WTC11 (cell line): ENCODE measurements at regions not wholly inside any gene's neighbourhood (a gene's known extent, or its start where the extent isn't known, plus 50 kb on each side); places are given as distances from the start of the nearest gene placed in this dataset.

ENCODE experiments used
- ATAC-seq: fragments of 200-7000 bp; cut with Tn5 transposase; 2 replicates; pipeline ENCODE4 v1.10.0; 2021; ENCODE audit warnings: mild to moderate bottlenecking, moderate library complexity
- CTCF ChIA-PET: fragments of 300-600 bp; sonication (Branson Sonifier 250); formaldehyde crosslinking; loops from one replicate; lab custom pipeline; 2021; ENCODE audit warnings: antibody characterized with exemption; lab: Charles Lee
- POLR2A ChIA-PET: fragments of 350-600 bp; sonication (Branson Sonifier 250); formaldehyde crosslinking; loops from one replicate; lab custom pipeline; 2021; ENCODE audit warnings: antibody characterized with exemption; lab: Charles Lee
- DNase-seq: peaks from one replicate; pipeline ENCODE4 v3.0.0; 2021; ENCODE audit warnings: low spot score
- H3K27ac Mint-ChIP-seq: 2 replicates; pipeline ENCODE4 v1.8.0; 2021; ENCODE audit warnings: mixed read lengths
- H3K27me3 Mint-ChIP-seq: 2 replicates; pipeline ENCODE4 v1.8.0; 2021; ENCODE audit warnings: low read depth, mild to moderate bottlenecking, moderate library complexity, mixed read lengths
- H3K36me3 Mint-ChIP-seq: 2 replicates; pipeline ENCODE4 v1.8.0; 2021; ENCODE audit warnings: mixed read lengths
- H3K4me1 Mint-ChIP-seq: 2 replicates; pipeline ENCODE4 v1.8.0; 2022; ENCODE audit warnings: mixed read lengths
- H3K4me3 Mint-ChIP-seq: 2 replicates; pipeline ENCODE4 v1.8.0; 2021; ENCODE audit warnings: mild to moderate bottlenecking, moderate library complexity, mixed read lengths
- H3K9me3 Mint-ChIP-seq: 2 replicates; pipeline ENCODE4 v1.8.0; 2021; ENCODE audit warnings: mixed read lengths
- EMX1 ChIP-seq: fragments of 250-450 bp; sonication (Bioruptor Pico); IDR thresholded peaks from 2 replicates; pipeline ENCODE4 v1.8.0; 2021; ENCODE audit warnings: mild to moderate bottlenecking
- ESRRA ChIP-seq: sonication (generic); formaldehyde crosslinking; IDR thresholded peaks from 2 replicates; pipeline ENCODE4 v1.8.1; 2022; ENCODE audit warnings: mild to moderate bottlenecking, missing genetic modification reagents, borderline replicate concordance
- ETV6 ChIP-seq: sonication (generic); formaldehyde crosslinking; IDR thresholded peaks from 2 replicates; pipeline ENCODE4 v1.8.1; 2022; ENCODE audit warnings: mild to moderate bottlenecking, missing genetic modification reagents
- IRF2 ChIP-seq: sonication (generic); formaldehyde crosslinking; IDR thresholded peaks from 2 replicates; pipeline ENCODE4 v1.8.0; 2022; ENCODE audit warnings: low read depth, missing genetic modification reagents, borderline replicate concordance
- NFE2L1 ChIP-seq: sonication (generic); formaldehyde crosslinking; IDR thresholded peaks from 2 replicates; pipeline ENCODE4 v1.8.1; 2023; ENCODE audit warnings: missing genetic modification reagents
- NFYB ChIP-seq: sonication (generic); formaldehyde crosslinking; conservative IDR thresholded peaks from 2 replicates; pipeline ENCODE4 v1.8.0; 2022; ENCODE audit warnings: low read depth, missing genetic modification reagents
- SOX15 ChIP-seq: fragments of 250-450 bp; sonication (Bioruptor Pico); IDR thresholded peaks from 2 replicates; pipeline ENCODE4 v1.9.0; 2021; ENCODE audit warnings: mild to moderate bottlenecking
- ZNF121 ChIP-seq: sonication (generic); formaldehyde crosslinking; IDR thresholded peaks from 2 replicates; pipeline ENCODE4 v1.8.0; 2023; ENCODE audit warnings: missing genetic modification reagents
- ZNF219 ChIP-seq: sonication (generic); formaldehyde crosslinking; IDR thresholded peaks from 2 replicates; pipeline ENCODE4 v1.8.0; 2023; ENCODE audit warnings: missing genetic modification reagents, mild to moderate bottlenecking, borderline replicate concordance
- TF ChIP-seq, protein P1 (sequence below): sonication (generic); formaldehyde crosslinking; IDR thresholded peaks from 2 replicates; pipeline ENCODE4 v1.8.0; 2022; ENCODE audit warnings: missing genetic modification reagents
- TF ChIP-seq, protein P2 (sequence below): sonication (generic); formaldehyde crosslinking; IDR thresholded peaks from 2 replicates; pipeline ENCODE4 v1.8.1; 2023; ENCODE audit warnings: mild to moderate bottlenecking, missing genetic modification reagents
- TF ChIP-seq, protein P3 (sequence below): sonication (generic); formaldehyde crosslinking; IDR thresholded peaks from 2 replicates; pipeline ENCODE4 v1.8.0; 2022; ENCODE audit warnings: mild to moderate bottlenecking, missing genetic modification reagents
- TF ChIP-seq, protein P4 (sequence below): fragments of 250-450 bp; sonication (Bioruptor Pico); IDR thresholded peaks from 2 replicates; pipeline ENCODE4 v2.1.2; 2022; ENCODE audit warnings: mild to moderate bottlenecking, moderate library complexity
- TF ChIP-seq, protein P5 (sequence below): sonication (generic); formaldehyde crosslinking; IDR thresholded peaks from 2 replicates; pipeline ENCODE4 v1.8.1; 2022; ENCODE audit warnings: mild to moderate bottlenecking, missing genetic modification reagents, moderate library complexity, borderline replicate concordance
- TF ChIP-seq, protein P6 (sequence below): sonication (generic); formaldehyde crosslinking; IDR thresholded peaks from 2 replicates; pipeline ENCODE4 v1.8.1; 2022; ENCODE audit warnings: mild to moderate bottlenecking, moderate library complexity, missing genetic modification reagents

DNA sequence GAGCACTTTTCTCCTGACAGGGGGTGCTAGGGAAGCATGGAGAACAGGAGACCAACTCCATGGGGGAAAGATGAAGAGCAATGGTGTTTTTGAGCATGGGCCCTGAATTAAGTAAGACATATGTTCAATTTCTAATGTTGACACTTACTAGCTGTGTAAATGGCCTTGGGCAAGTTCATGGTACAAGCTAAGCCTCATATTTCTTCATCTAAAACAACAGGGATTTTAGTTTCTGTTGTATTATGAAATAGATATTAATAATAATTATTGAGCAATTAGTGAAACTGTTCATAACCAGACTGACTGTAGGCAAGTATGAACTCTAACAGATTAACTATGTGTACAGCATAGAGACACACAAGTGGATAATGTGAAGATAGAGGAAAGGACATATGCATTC lies 515.0 kb upstream of the FAT1 start:
- ATAC-seq (no peak), DNase-seq (no peak)
- H3K27ac Mint-ChIP-seq: no peak overlapping the region
- no peak for TF ChIP-seq ZNF219
- TF ChIP-seq, protein P1, sequence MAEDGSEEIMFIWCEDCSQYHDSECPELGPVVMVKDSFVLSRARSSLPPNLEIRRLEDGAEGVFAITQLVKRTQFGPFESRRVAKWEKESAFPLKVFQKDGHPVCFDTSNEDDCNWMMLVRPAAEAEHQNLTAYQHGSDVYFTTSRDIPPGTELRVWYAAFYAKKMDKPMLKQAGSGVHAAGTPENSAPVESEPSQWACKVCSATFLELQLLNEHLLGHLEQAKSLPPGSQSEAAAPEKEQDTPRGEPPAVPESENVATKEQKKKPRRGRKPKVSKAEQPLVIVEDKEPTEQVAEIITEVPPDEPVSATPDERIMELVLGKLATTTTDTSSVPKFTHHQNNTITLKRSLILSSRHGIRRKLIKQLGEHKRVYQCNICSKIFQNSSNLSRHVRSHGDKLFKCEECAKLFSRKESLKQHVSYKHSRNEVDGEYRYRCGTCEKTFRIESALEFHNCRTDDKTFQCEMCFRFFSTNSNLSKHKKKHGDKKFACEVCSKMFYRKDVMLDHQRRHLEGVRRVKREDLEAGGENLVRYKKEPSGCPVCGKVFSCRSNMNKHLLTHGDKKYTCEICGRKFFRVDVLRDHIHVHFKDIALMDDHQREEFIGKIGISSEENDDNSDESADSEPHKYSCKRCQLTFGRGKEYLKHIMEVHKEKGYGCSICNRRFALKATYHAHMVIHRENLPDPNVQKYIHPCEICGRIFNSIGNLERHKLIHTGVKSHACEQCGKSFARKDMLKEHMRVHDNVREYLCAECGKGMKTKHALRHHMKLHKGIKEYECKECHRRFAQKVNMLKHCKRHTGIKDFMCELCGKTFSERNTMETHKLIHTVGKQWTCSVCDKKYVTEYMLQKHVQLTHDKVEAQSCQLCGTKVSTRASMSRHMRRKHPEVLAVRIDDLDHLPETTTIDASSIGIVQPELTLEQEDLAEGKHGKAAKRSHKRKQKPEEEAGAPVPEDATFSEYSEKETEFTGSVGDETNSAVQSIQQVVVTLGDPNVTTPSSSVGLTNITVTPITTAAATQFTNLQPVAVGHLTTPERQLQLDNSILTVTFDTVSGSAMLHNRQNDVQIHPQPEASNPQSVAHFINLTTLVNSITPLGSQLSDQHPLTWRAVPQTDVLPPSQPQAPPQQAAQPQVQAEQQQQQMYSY (CRISPR knock-in tag): no peak
- TF ChIP-seq SOX15 (CRISPR knock-in tag): no peak
- TF ChIP-seq, protein P2, sequence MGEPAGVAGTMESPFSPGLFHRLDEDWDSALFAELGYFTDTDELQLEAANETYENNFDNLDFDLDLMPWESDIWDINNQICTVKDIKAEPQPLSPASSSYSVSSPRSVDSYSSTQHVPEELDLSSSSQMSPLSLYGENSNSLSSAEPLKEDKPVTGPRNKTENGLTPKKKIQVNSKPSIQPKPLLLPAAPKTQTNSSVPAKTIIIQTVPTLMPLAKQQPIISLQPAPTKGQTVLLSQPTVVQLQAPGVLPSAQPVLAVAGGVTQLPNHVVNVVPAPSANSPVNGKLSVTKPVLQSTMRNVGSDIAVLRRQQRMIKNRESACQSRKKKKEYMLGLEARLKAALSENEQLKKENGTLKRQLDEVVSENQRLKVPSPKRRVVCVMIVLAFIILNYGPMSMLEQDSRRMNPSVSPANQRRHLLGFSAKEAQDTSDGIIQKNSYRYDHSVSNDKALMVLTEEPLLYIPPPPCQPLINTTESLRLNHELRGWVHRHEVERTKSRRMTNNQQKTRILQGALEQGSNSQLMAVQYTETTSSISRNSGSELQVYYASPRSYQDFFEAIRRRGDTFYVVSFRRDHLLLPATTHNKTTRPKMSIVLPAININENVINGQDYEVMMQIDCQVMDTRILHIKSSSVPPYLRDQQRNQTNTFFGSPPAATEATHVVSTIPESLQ (CRISPR knock-in tag): no peak
- no peak for TF ChIP-seq ETV6 (CRISPR knock-in tag)
- no peak for TF ChIP-seq ZNF121 (CRISPR knock-in tag)
- no peaks in the 10 kb centered on the region for H3K27me3 Mint-ChIP-seq
- no peaks in the 10 kb centered on the region for H3K4me1 Mint-ChIP-seq
- ChIA-PET CTCF (interaction anchor here (0.7 kb wide), 1 partner anchor 20 kb away, joined by 3 read pairs; no protein-coding TSS in a partner anchor), POLR2A (no interaction called here)
- H3K9me3 Mint-ChIP-seq: peaks cover 9% of the 10 kb centered on the region
- no peak overlapping the region for H3K4me3 Mint-ChIP-seq
- 0 out of 2 replicates have a peak, but pooled peaks cover 3% of the 10 kb centered on the region for H3K36me3 Mint-ChIP-seq

DNA sequence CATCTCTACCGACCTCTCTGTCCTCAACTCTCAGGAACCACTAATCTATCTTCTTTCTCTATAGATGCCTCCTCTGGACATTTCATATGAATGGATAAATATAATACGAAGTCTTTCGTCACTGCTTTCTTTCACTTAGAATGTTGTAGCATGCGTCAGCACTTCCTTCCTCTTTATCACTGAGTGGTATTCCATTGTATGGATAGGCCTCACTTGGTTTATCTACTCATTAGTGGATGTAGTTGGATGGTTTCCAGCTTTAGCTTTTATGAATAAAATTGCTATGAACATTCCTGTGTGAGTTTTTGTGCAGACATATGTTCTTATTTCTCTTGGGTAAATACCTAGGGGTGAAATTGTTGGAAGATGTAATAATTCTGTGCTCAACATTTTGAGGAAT lies 528.2 kb upstream of the FAT1 start:
- Mint-ChIP-seq H3K9me3 (no peaks in the 10 kb centered on the region), H3K27ac (no peak overlapping the region), H3K4me3 (no peak overlapping the region), H3K27me3 (peaks cover 4% of the 10 kb centered on the region), H3K36me3 (no peaks in the 10 kb centered on the region), H3K4me1 (peaks cover 21% of the 10 kb centered on the region)
- ATAC-seq (no peak), DNase-seq (no peak)
- no peak for TF ChIP-seq SOX15 (CRISPR knock-in tag)
- no peak for TF ChIP-seq NFE2L1
- no peak for TF ChIP-seq ESRRA
- TF ChIP-seq, protein P3, sequence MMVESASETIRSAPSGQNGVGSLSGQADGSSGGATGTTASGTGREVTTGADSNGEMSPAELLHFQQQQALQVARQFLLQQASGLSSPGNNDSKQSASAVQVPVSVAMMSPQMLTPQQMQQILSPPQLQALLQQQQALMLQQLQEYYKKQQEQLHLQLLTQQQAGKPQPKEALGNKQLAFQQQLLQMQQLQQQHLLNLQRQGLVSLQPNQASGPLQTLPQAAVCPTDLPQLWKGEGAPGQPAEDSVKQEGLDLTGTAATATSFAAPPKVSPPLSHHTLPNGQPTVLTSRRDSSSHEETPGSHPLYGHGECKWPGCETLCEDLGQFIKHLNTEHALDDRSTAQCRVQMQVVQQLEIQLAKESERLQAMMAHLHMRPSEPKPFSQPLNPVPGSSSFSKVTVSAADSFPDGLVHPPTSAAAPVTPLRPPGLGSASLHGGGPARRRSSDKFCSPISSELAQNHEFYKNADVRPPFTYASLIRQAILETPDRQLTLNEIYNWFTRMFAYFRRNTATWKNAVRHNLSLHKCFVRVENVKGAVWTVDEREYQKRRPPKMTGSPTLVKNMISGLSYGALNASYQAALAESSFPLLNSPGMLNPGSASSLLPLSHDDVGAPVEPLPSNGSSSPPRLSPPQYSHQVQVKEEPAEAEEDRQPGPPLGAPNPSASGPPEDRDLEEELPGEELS: no peak
- TF ChIP-seq, protein P4, sequence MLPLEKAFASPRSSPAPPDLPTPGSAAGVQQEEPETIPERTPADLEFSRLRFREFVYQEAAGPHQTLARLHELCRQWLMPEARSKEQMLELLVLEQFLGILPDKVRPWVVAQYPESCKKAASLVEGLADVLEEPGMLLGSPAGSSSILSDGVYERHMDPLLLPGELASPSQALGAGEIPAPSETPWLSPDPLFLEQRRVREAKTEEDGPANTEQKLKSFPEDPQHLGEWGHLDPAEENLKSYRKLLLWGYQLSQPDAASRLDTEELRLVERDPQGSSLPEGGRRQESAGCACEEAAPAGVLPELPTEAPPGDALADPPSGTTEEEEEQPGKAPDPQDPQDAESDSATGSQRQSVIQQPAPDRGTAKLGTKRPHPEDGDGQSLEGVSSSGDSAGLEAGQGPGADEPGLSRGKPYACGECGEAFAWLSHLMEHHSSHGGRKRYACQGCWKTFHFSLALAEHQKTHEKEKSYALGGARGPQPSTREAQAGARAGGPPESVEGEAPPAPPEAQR (CRISPR knock-in tag): no peak
- TF ChIP-seq IRF2 (CRISPR knock-in tag): no peak
- TF ChIP-seq, protein P2 (CRISPR knock-in tag): no peak
- CTCF ChIA-PET: no interaction called here
- POLR2A ChIA-PET: no interaction called here

DNA sequence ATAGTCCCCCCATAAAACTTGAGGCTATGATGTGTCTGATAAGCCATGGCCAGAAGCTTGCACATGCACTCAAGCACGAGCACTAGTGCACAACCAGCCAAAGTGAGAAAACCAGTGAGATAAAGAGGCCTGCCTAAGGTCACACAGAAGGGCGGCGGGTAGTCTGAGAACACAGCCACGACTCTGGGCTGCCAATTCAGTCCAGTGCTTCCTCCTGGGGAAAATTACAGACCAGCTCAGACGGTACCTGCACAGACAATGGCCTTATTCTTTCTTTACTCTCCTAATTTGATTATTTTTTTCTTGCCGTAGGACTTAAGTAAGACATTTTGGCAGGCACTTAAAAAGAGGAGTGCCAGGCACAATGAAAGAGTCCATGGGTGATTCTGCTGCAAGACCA lies 533.2 kb upstream of the FAT1 start:
- ATAC-seq (no peak), DNase-seq (no peak)
- ChIA-PET POLR2A (no interaction called here), CTCF (no interaction called here)
- Mint-ChIP-seq H3K4me3 (no peak overlapping the region), H3K27me3 (peaks cover 37% of the 10 kb centered on the region), H3K27ac (no peak overlapping the region), H3K9me3 (no peaks in the 10 kb centered on the region), H3K4me1 (peaks cover 31% of the 10 kb centered on the region), H3K36me3 (no peaks in the 10 kb centered on the region)
- TF ChIP-seq, protein P2 (CRISPR knock-in tag): no peak
- TF ChIP-seq, protein P5, sequence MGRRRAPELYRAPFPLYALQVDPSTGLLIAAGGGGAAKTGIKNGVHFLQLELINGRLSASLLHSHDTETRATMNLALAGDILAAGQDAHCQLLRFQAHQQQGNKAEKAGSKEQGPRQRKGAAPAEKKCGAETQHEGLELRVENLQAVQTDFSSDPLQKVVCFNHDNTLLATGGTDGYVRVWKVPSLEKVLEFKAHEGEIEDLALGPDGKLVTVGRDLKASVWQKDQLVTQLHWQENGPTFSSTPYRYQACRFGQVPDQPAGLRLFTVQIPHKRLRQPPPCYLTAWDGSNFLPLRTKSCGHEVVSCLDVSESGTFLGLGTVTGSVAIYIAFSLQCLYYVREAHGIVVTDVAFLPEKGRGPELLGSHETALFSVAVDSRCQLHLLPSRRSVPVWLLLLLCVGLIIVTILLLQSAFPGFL: no peak
- TF ChIP-seq NFYB (no peak), EMX1 (CRISPR knock-in tag) (no peak), IRF2 (CRISPR knock-in tag) (no peak)
- TF ChIP-seq, protein P6, sequence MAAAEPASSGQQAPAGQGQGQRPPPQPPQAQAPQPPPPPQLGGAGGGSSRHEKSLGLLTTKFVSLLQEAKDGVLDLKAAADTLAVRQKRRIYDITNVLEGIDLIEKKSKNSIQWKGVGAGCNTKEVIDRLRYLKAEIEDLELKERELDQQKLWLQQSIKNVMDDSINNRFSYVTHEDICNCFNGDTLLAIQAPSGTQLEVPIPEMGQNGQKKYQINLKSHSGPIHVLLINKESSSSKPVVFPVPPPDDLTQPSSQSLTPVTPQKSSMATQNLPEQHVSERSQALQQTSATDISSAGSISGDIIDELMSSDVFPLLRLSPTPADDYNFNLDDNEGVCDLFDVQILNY (CRISPR knock-in tag): no peak
